ENCODE measurements at regions not wholly inside any gene's neighbourhood (a gene's known extent, or its start where the extent isn't known, plus 50 kb on each side); places are given as distances from the start of the nearest gene placed in this dataset.

- H3K9me3 Mint-ChIP-seq: peaks cover 0 to 4% of the 10 kb centered on the region in 2 experiments; a peak in 3 of 5 replicates
- no peaks in the 10 kb centered on the region; a peak in 2 of 7 replicates for H3K36me3 Mint-ChIP-seq (ENCODE audit: insufficient read depth in 1 of 3, low read depth in 3 of 3)
- H3K4me3 Mint-ChIP-seq: no peak overlapping the region
These were observed 525.2 kb downstream of the GLRX3 start for GRCh38 chr10:130661419-130661818.

More at GRCh38 chr10:130661419-130661818, 525.2 kb downstream of the GLRX3 start:
- Histone ChIP-seq H3T11ph (ENCODE audit: low read length) (no peak overlapping the region), H3K27me3 (ENCODE audit: insufficient read depth, low read length) (no peaks in the 10 kb centered on the region), H4K91ac (ENCODE audit: insufficient read length, low read depth, low read length) (no peak overlapping the region), H3K9me3 (ENCODE audit: control insufficient read depth, low read depth, low read length) (no peaks in the 10 kb centered on the region), H2BK15ac (ENCODE audit: low read depth, low read length) (no peak overlapping the region), H2BK120ac (ENCODE audit: low read depth, low read length, poor library complexity, severe bottlenecking) (no peak overlapping the region), H3K4ac (ENCODE audit: low read depth, low read length) (no peak overlapping the region), H2BK20ac (ENCODE audit: low read depth, low read length, poor library complexity, severe bottlenecking) (no peak overlapping the region), H3K79me2 (ENCODE audit: insufficient read depth, low read length) (no peaks in the 10 kb centered on the region), H2AK5ac (ENCODE audit: insufficient read length, low read length) (no peak overlapping the region), H2BK5ac (ENCODE audit: insufficient read length, low read length) (no peak overlapping the region), H3K56ac (ENCODE audit: insufficient read length, low read depth, low read length) (no peak overlapping the region), H4K20me1 (ENCODE audit: control insufficient read depth, insufficient read depth, insufficient read length) (no peaks in the 10 kb centered on the region), H3K23me2 (ENCODE audit: insufficient read length, low read depth, low read length, poor library complexity, severe bottlenecking) (no peaks in the 10 kb centered on the region), H3K4me2 (ENCODE audit: insufficient read depth, insufficient read length, low read length) (no peak overlapping the region), H3K79me1 (ENCODE audit: insufficient read depth, low read depth, low read length, poor library complexity, severe bottlenecking) (no peaks in the 10 kb centered on the region), H3K27ac (ENCODE audit: insufficient read length, low read depth, low read length) (no peak overlapping the region), H3K9ac (ENCODE audit: extremely low read depth, insufficient read length, low read length) (no peak overlapping the region), H3K4me1 (ENCODE audit: insufficient read depth, low read length) (no peaks in the 10 kb centered on the region), H2BK12ac (ENCODE audit: insufficient read length, low read depth, low read length) (no peak overlapping the region), H4K5ac (ENCODE audit: insufficient read length, low read depth, low read length) (no peak overlapping the region), H3K23ac (ENCODE audit: insufficient read length, low read depth, low read length) (no peak overlapping the region), H4K8ac (replicated peaks; ENCODE audit: insufficient read length, low read depth, low read length) (no peak overlapping the region), H2AFZ (ENCODE audit: low read length) (no peak overlapping the region), H3K14ac (ENCODE audit: insufficient read depth, low read length) (no peak overlapping the region), H3K18ac (ENCODE audit: insufficient read length, low read depth, low read length) (no peak overlapping the region)
- TF ChIP-seq, protein P1, sequence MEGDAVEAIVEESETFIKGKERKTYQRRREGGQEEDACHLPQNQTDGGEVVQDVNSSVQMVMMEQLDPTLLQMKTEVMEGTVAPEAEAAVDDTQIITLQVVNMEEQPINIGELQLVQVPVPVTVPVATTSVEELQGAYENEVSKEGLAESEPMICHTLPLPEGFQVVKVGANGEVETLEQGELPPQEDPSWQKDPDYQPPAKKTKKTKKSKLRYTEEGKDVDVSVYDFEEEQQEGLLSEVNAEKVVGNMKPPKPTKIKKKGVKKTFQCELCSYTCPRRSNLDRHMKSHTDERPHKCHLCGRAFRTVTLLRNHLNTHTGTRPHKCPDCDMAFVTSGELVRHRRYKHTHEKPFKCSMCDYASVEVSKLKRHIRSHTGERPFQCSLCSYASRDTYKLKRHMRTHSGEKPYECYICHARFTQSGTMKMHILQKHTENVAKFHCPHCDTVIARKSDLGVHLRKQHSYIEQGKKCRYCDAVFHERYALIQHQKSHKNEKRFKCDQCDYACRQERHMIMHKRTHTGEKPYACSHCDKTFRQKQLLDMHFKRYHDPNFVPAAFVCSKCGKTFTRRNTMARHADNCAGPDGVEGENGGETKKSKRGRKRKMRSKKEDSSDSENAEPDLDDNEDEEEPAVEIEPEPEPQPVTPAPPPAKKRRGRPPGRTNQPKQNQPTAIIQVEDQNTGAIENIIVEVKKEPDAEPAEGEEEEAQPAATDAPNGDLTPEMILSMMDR (conservative IDR thresholded peaks at IDR 0.05): no peak
- H3K27ac Mint-ChIP-seq: no peak overlapping the region
- no peak for DNase-seq
- H3K27me3 Mint-ChIP-seq (ENCODE audit: low read depth): peaks cover 3% of the 10 kb centered on the region
- WGBS (ENCODE audit: extremely low coverage, insufficient read length, low lambda C conversion rate): no CpG with 5 or more reads among the region's 7 CpGs
- H3K4me1 Mint-ChIP-seq: peaks cover 3 to 5% of the 10 kb centered on the region in 2 experiments; a peak in 2 of 4 replicates

Data from H9 (cell line).